Breast epithelium (tissue), 4 donors: ENCODE measurements at regions not wholly inside any gene's neighbourhood (a gene's known extent, or its start where the extent isn't known, plus 50 kb on each side); places are given as distances from the start of the nearest gene placed in this dataset.
A peak's percentile ranks its signal among the peaks of the same experiment; 100 is the strongest.

Experiments
- DNase-seq, 2 donors: peaks; one replicate each; pipeline ENCODE4 v3.0.0-alpha.2; 2019; ENCODE audit warnings: low spot score in 2 of 2
- H3K27ac ChIP-seq, 2 donors: fragments of 200-600 bp; sonication (generic) in 1 of 2; one replicate each; pipeline ENCODE4 v1.5.1; 2016 to 2019; ENCODE audit warnings: mild to moderate bottlenecking in 1 of 2
- H3K27me3 ChIP-seq, 2 donors: fragments of 200-600 bp; sonication (generic) in 1 of 2; one replicate each; pipeline versions ENCODE4 v1.5.1 to v1.6.0; 2017 to 2019; ENCODE audit warnings: control low read depth in 1 of 2, mild to moderate bottlenecking in 1 of 2
- H3K36me3 ChIP-seq: fragments of 200-600 bp; one replicate; pipeline ENCODE4 v1.5.1; 2019
- H3K4me1 ChIP-seq, 2 donors: fragments of 200-600 bp; sonication (generic); one replicate each; pipeline ENCODE4 v1.5.1; 2016 to 2019; ENCODE audit warnings: control low read depth in 1 of 2
- H3K4me3 ChIP-seq, 3 donors: fragments of 200-600 bp; sonication (generic); 1 replicate in 2 of 3; 2 replicates in 1 of 3; pipeline ENCODE4 v1.5.1; 2016 to 2019; ENCODE audit warnings: mild to moderate bottlenecking in 3 of 3, moderate library complexity in 2 of 3
- H3K9me3 ChIP-seq, 2 donors: fragments of 200-600 bp; sonication (generic) in 1 of 2; one replicate each; pipeline ENCODE4 v1.5.1; 2016 to 2019; ENCODE audit warnings: control low read depth in 1 of 2
- POLR2A ChIP-seq: fragments of 450-650 bp; IDR thresholded peaks from one replicate; pipeline ENCODE4 v1.6.1; 2016; ENCODE audit warnings: antibody characterized with exemption, mild to moderate bottlenecking, moderate library complexity
- POLR2AphosphoS5 ChIP-seq, 3 donors: sonication (generic); formaldehyde crosslinking; IDR thresholded peaks; one replicate each; pipeline ENCODE4 v1.6.1; 2017; ENCODE audit warnings: antibody characterized with exemption in 3 of 3
- intact Hi-C: fragments of 100-400 bp; cut with DNase I; formaldehyde crosslinking; loops from one replicate; pipeline ENCODE4 v1.15.1; 2023; ENCODE audit warnings: low total_unique reads
- TF ChIP-seq, protein P1 (sequence below), 3 donors: fragments of 450-650 bp; IDR thresholded peaks; one replicate each; pipeline ENCODE4 v1.5.1; 2016 to 2017; ENCODE audit warnings: antibody characterized with exemption in 3 of 3, mild to moderate bottlenecking in 3 of 3, moderate library complexity in 3 of 3

DNA sequence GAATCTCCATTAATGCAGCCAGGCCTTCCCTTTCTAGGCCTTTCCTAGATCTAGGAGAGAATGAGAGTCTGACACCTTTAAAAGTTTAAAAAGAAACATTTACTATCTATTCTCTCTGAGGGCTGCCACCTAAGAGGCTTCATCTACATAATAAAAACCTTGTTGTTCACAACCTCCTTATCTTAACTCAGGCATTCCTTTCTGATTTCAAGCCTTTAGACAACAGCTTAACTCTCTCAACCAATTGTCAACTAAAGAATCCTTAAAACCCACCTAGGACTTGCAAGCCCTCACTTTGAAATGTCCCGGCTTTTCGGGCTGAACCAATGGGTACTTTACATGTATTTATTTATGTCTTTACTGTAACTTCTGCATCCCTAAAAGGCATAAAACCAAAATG is 64.3 kb upstream of the RET start:
- no peak for DNase-seq
- Histone ChIP-seq H3K4me3 (no peak overlapping the region), H3K27ac (no peak overlapping the region), H3K4me1 (no peaks in the 10 kb centered on the region), H3K27me3 (no peaks in the 10 kb centered on the region), H3K36me3 (no peaks in the 10 kb centered on the region), H3K9me3 (no peaks in the 10 kb centered on the region)
- intact Hi-C loops, result no loop called here
- TF ChIP-seq POLR2AphosphoS5 (IDR thresholded peaks at IDR 0.05), result no peak
- TF ChIP-seq, protein P1, sequence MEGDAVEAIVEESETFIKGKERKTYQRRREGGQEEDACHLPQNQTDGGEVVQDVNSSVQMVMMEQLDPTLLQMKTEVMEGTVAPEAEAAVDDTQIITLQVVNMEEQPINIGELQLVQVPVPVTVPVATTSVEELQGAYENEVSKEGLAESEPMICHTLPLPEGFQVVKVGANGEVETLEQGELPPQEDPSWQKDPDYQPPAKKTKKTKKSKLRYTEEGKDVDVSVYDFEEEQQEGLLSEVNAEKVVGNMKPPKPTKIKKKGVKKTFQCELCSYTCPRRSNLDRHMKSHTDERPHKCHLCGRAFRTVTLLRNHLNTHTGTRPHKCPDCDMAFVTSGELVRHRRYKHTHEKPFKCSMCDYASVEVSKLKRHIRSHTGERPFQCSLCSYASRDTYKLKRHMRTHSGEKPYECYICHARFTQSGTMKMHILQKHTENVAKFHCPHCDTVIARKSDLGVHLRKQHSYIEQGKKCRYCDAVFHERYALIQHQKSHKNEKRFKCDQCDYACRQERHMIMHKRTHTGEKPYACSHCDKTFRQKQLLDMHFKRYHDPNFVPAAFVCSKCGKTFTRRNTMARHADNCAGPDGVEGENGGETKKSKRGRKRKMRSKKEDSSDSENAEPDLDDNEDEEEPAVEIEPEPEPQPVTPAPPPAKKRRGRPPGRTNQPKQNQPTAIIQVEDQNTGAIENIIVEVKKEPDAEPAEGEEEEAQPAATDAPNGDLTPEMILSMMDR (IDR thresholded peaks at IDR 0.05), result no peak
- no peak for TF ChIP-seq POLR2A

DNA sequence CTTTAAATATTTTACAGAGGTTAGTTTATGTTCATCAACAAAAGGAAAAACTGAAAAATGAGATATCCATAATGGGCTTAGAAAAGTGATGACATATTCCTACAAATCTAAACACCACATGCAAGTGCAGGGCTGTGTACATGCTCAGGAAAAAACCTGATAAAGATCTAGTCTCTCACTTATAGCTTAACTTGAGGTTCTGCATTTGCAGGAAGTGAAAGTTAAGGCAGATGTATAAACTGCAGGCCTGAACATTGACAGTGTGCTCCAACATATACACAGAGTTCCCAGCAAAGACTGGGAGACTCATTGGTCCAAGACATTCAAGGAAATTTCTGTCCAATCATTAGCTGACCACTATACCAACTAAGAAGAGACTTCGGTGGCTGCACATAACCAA is 63.8 kb upstream of the RET start:
- Histone ChIP-seq H3K36me3 (no peaks in the 10 kb centered on the region), H3K4me1 (no peaks in the 10 kb centered on the region), H3K27ac (no peak overlapping the region), H3K27me3 (no peaks in the 10 kb centered on the region), H3K4me3 (no peak overlapping the region), H3K9me3 (no peaks in the 10 kb centered on the region)
- TF ChIP-seq, protein P1 (IDR thresholded peaks at IDR 0.05), result no peak
- TF ChIP-seq POLR2A (no peak), POLR2AphosphoS5 (IDR thresholded peaks at IDR 0.05) (no peak)
- intact Hi-C loops, result no loop called here
- no peak for DNase-seq

DNA sequence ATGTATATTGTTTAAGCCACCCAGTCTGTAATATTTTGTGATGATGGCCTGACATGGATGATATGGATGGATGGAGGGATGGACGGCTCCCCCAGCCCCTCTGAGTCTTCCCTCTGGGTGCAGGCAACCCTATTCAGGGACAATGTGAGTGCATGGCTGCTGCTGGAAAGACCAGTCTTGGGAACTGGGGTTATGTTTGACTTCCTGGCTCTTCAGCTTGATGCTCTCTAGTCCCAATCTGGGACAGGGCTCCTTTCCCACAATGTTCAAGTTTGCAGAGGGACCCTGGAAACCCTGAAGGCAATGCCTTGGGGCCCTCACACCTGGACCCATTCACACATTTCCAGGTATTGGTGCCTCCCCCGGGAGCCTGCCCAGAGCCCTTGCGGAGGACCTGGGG is 52.3 kb upstream of the RET start:
- H3K9me3 ChIP-seq, result no peaks in the 10 kb centered on the region
- no peak for TF ChIP-seq POLR2AphosphoS5 (IDR thresholded peaks at IDR 0.05)
- TF ChIP-seq POLR2A, result no peak
- TF ChIP-seq, protein P1 (IDR thresholded peaks at IDR 0.05), result no peak
- no peaks in the 10 kb centered on the region for H3K4me1 ChIP-seq
- H3K27ac ChIP-seq, result no peak overlapping the region
- intact Hi-C loops, result no loop called here
- no peak overlapping the region for H3K4me3 ChIP-seq
- H3K36me3 ChIP-seq, result no peaks in the 10 kb centered on the region
- no peak for DNase-seq
- H3K27me3 ChIP-seq, result no peaks in the 10 kb centered on the region

DNA sequence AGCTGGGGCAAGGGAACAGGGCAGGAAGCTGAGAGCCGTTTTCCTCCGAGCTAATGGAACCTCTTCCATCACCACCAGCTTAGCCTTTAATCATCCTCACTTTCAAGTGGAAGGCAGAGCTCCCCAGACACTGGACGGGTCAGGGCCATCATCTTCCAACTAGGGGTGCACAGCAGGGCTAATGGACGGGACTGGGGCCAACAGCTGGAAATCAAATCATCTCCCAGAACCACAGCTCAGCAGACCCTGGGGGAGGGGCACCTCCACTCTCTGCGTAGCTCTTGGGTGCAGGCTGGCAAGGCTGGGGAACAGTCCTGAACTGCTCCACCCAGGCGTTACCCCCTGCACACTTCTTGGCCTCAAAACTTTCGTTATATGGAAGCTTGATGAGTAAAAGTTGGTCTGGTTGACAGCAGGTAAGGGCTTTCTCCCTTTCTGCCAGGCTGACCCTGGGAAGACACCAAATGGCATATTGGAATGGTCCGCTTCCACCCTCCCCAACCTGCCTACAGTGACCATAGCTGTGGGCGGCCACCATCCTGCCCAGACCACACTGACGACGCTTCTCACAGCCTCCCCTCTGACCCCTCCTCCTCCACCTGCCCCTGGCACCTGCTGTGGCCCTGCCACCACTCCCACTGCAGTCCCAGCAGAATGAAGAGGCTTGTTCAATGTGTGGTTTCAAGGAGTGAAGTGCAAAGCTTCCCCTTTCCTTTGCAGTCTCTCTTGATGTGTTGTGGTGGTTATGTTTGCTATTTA is 51.7 kb upstream of the RET start:
- intact Hi-C loops, result no loop called here
- Histone ChIP-seq H3K4me1 (no peaks in the 10 kb centered on the region), H3K27me3 (no peaks in the 10 kb centered on the region), H3K27ac (no peak overlapping the region), H3K4me3 (no peak overlapping the region), H3K9me3 (no peaks in the 10 kb centered on the region), H3K36me3 (no peaks in the 10 kb centered on the region)
- TF ChIP-seq, protein P1 (IDR thresholded peaks at IDR 0.05), result no peak
- TF ChIP-seq POLR2AphosphoS5 (IDR thresholded peaks at IDR 0.05) (no peak), POLR2A (no peak)
- no peak for DNase-seq

DNA sequence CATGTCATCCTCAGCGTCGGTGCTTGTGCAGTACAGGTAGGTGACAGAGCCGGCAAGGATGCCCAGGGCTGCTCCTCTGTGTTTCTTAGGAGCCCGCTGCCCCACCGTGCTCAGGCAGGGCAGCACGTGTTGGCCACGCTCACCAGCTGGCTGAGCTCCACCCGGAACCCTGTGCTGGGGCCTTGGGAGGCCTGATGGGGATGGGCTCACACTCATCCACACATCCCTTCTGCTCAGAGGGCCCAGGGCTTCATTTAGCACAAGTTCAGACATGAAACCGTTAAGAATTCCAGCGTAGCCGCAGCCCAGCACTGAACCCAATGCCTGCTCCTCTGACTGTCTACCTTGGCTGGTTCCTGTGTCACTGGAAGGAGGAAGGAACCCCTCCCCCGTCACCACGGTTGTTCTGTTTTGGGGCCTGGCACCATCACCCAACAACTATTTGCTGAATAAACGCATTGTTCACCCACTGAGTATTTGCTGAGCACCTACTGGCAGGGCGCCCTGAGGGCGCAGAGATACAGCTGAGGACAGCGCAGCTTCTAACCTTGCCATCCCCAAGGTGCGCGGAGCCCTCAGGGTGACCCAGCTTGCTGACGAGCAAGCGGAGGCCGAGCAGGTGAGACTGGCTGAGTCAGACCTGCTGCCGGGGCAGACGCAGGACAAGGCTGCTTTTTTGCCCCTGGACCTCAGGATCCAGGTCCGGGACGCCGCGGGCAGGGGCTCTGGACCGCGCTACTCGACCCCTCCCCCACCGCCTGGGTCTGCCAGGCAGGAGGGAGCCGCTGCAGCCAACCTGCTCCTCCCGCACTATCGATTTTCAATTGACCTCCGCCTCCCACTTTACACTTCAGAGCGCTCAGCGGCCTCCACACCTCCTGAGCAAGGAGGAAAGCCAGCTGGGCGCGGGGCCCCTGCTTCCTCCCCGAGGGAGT is 50.6 kb upstream of the RET start:
- H3K27ac ChIP-seq, result peak overlapping the region in 1 of 2 donors; percentile 19
- no peaks in the 10 kb centered on the region for H3K36me3 ChIP-seq
- H3K27me3 ChIP-seq, result no peaks in the 10 kb centered on the region
- peak overlapping the region in 2 of 3 donors; percentile 17 to 49 for H3K4me3 ChIP-seq
- TF ChIP-seq, protein P1 (IDR thresholded peaks at IDR 0.05), result no peak
- TF ChIP-seq POLR2A (no peak), POLR2AphosphoS5 (IDR thresholded peaks at IDR 0.05) (no peak)
- intact Hi-C loops, result no loop called here
- H3K4me1 ChIP-seq, result no peaks in the 10 kb centered on the region
- peaks cover 0 to 3% of the 10 kb centered on the region in 2 donors for H3K9me3 ChIP-seq
- peak; percentile 50 to 72 for DNase-seq
